GM18520 (cell line): ENCODE measurements at regions not wholly inside any gene's neighbourhood (a gene's known extent, or its start where the extent isn't known, plus 50 kb on each side); places are given as distances from the start of the nearest gene placed in this dataset.
"Not testable (repeated sequence)": the region's sequence is repeated elsewhere in the genome, so short reads cannot be mapped to it uniquely, and the experiment has no call there.

Experiments used
- ATAC-seq: cut with Tn5 transposase; IDR thresholded peaks from one replicate; pipeline ENCODE4 v1.9.1; 2021; ENCODE audit not compliant: unreplicated experiment

DNA sequence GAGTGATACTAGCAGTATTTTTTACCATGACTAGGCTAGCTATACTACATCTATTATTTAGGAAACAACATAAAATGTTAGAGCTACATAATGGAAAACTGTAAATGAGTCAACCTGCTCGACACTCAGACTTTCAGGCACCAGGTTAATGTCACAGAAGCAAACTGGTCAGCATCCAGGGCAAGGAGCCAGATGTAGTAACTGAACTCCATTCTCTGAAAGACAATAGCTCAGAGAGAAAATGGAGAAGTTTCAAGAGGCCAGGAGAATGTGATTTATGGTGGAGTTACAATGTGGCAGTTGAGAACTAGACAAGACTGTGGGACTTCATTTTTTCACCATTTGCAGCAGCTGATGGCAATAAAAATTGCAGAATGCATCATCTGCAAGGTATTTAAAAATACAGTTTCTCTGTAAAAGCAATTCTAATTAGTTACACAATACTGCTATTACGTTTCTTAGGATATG is 342.7 kb upstream of the PABPC4L start:
- ATAC-seq: no peak

DNA sequence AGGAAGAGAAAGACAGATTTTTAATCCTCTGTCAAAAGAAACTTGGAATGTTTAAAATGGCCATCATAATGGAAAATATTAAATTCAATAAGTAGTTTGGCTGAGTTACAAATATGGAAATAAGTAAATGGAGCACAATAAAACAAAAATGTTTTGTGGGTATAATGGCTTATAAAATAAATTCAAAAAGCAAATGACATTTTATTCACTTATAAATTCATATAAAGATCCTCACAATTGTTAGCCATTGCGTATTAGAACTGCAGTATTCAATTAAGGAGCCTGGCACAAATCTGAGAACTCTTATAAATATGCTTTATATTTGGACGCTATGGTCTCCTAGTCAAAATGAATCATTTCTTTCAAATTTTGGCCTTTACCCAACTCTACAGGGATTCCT is 339.0 kb upstream of the PABPC4L start:
- ATAC-seq: no peak

DNA sequence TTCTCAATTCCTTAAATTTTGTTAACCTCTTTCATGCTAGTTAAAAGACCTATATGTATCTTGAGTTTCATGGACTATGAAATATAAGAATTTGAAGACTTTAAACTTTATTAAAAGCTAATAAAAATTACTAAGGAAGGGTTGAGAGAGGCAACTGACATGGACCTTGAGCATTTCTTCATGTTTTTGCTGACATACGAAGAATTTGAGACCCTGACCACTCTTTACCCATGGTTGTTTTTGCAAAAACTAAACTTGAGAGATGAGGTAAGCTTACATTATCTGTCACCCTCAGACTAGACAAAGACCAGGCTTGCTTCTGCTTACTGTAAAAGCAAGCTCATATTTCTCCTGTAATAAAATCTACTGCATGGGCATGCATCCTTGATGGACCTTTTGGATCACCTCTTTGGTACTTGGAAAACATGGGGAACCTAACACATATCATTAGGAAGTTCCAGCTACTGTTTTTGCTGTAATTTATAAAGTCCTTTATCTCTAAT is 338.2 kb upstream of the PABPC4L start:
- no peak for ATAC-seq

DNA sequence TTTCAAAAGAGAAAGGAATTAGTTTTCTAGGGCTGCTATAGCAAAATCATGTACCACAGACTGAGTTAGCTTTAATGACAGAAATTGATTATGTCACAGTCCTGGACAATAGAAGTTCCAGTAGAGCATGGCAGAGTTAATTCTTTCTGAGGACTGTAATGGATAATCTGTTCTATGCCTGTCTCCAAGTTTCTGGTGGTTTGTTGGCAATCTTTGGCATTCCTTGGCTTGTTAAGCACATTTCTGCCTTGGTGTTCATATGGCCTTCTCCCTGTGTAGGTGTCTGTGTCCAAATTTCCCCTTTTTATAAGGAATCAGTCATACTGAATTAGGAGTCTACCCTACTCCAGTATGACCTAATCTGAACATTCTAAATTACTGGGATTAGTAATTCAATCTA is 336.1 kb upstream of the PABPC4L start:
- no peak for ATAC-seq

DNA sequence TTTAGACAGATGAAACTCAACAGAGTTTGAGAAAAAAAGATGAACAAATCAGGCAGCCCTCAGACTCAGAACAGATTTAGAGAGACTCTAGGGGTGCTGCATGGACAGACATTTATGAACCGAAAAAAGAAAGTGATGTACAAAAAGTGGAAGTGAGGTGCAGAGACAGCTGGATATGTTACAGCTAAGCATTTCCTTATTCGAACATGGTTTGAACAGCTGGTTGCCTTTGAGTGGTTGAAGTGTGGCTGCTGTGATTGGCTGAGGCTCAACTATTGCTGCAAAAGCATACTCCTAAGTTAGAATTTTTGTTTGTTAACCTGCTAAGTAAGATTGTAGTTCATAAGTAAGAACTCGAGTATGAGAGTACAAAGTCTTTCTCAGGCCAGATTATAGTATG is 331.5 kb upstream of the PABPC4L start:
- ATAC-seq: no peak

DNA sequence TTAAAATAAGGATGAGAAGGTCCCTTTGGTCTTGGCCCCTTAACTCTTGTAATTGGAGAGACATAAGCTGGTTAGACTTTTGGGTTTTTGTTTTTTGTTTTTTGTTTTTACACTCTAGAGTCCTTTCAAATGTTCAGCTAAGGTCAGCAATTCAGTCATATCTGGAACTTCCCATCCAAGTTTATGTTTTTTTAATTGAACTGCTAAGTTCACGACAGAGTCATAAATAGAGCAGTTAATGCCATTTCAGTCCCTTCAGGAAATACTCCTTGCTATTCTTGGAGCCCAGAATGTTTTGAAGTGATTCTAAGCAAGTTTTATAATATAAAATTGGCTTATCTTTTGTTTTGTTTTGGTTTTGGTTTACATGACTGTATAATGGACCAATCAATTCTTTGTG is 329.4 kb upstream of the PABPC4L start:
- no peak for ATAC-seq

DNA sequence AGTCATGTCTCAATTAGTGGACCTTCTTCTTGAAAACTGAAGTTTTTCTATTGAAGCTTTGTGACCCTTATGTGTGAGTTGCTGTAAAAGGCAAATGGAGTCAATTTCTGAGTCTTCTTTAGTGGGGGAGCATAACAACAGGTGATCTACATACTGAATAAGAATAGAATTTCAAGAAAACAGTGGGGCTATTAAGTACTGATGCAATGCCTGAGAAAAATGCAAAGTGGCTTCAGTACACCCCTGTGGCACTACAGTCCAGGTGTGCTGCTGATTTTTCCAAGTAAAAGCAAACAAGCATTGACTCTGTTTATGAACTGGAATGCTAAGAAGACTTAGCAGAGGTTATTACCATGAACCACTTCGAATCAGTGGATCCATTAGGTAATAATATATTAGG is 328.0 kb upstream of the PABPC4L start:
- ATAC-seq: no peak

DNA sequence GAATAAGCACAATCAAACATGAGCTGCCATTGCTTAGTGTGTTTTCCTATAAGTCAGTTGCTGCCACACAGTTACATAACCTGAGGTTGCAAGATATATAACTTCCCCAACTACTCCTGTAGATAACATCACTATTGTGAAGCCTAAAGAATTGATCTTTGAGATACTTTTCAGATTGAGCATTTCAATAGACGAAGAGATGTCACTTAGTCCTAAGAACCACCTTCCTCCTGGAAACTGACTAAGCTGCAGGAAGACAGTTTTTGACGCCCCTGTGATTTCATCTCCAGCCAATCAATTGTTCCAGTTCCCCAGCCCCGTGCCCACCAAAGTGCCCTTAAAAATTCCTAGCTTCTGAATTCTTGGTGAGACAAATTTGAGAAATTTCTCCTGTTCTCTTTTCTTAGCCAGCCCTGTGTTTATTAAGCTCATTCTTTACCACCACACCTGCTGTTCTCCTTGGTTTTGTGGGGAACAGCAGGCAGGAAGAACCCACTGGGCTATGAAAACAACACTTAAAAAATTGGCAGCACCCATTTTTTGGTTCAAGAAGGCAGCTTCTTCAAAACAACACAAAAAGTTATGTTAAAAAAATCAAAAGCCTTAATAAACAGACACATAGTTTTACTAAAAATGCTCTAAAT is 317.1 kb upstream of the PABPC4L start:
- ATAC-seq: no peak

DNA sequence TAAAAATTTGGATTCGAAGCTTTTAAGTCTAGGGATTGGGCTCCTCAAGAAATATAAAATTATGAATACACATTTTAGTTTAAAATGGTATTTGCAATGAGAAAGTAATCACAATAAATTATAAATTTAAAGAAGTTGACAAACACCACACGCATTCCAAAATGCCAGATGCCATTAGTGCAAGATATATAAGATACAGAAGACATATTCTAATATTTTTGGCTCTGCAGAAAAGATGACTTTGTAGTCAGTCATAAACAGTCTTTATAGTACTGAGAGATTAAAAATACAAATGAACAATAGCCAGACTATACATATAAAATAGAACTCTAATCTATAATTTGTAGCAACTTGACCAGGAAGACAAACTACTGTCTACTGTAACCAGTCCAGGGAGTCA is 309.0 kb upstream of the PABPC4L start:
- ATAC-seq: no peak

DNA sequence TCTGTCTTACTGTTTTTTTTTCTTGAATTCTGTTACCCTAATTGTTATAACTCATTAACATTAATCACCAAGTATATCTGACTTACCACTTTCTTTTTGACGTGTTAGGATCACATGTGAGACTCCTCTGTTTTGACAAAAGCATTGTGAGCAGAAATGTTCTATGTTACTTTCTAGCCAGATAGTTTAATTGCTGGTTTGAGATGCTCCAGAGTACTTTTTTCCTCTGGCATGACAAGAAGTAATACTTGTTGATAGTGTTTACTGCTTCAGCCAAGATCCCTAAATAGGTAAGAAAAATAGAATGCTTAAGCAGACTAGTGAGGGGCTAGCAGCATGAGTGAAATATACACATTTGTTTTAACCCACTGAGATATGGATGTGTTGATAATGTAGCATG is 303.9 kb upstream of the PABPC4L start:
- ATAC-seq: no peak

DNA sequence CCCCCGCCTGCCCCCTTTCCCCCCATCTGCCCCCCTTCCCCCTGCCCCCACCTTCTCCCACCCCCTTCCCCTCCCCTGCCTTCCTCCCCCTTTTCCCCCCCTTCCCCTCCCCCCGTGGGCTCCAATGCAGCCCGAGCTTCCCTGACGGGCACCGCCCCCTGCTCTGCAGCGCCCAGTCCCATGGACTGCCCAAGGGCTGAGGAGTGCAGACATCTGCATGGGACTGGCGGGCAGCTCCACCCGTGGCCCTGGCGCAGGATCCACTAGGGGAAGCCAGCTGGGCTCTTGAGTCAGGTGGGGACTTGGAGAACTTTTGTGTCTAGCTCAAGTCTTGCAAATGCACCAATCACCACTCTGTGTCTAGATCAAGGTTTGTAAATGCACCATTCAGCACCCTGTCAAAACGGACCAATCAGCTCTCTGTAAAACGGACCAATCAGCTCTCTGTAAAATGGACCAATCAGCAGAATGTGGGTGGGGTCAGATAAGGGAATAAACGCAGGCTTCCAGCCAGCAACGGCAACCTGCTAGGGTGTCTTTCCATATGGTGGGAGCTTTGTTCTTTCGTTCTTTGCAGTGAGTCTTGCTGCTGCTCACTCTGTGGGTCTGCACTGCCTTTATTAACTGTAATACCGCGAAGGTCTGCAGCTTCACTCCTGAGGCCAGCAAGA is 300.5 kb upstream of the PABPC4L start:
- ATAC-seq: no peak

DNA sequence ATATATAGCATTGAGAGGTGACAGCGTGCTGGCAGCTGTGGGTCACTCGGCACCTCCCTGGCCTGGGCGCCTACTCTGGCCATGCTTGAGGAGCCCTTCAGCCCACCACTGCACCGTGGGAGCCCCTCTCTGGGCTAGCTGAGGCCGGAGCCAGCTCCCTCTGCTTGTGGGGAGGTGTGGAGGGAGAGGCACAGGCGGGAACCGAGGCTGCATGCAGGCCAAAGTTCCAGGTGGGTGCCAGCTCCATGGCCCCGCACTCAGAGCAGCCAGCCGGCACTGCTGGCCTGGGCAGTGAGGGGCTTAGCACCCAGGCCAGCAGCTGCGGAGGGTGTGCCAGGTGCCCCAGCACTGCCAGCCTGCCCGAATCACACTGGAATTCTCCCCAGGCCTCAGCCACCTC is 299.9 kb upstream of the PABPC4L start:
- ATAC-seq: not testable (repeated sequence)

DNA sequence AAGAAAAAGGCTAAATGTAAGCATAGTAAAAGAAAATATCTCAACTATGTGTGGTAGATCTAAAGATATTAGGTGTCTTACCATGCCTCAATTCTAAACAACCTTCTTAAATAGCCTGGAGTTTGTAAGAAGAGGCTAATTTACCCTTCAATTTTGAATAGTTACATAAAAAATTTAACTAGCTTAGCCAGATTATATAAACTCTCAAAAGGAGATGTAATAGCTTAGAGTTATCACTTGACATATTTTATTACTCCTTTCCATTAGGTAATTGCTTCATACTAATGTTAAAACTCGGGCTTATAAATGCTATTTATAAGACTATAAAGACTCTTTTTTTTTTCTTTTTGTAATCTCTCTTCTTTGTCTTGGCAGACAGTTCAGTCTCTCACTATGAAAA is 297.5 kb upstream of the PABPC4L start:
- no peak for ATAC-seq

DNA sequence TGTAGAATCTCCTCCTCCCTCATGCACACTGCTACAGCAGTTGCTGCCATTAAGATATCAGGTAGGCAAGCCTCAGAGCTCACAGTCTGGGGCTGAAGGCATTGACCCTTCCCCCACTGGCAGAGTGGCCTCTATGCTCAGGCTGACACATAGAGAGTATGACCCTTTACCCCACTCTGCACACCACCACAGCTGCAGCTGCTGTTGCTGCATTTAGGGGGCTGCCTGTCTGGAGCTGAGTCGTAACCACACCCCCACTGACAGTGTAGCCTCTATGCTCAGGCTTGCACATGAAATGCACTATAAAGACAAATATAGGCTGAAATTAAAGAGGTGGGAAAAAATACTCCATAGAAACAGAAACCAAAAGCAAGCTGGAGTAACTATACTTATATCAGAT is 289.3 kb upstream of the PABPC4L start:
- no peak for ATAC-seq

DNA sequence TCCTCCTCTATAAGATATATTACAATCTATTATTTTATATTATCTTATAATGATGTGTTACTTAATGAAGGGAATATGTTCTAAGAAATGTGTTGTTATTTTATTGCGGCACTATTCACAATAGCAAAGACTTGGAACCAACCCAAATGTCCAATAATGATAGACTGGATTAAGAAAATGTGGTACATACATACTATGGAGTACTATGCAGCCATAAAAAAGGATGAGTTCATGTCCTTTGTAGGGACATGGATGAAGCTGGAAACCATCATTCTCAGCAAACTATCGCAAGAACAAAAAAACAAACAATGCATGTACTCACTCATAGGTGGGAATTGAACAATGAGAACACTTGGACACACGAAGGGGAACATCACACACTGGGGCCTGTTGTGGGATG is 281.9 kb upstream of the PABPC4L start:
- not testable (repeated sequence) for ATAC-seq

DNA sequence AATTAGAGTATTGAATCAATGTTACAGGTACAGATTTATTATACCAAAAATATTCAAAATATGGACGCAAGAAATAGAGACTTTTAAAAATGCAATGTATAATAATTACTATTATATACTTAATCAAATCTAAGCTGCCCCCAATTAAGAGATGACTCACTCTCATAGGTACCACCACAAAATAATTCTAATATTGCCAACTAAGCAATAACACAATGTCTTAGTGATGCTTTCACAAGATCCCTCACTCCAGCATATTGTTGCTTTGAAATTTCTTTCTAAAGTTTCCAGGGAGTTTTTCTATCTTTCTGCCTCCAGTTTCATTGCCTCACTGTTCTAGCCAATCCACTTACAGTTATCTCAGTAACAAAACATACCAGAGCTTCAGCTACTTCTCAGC is 270.0 kb upstream of the PABPC4L start:
- ATAC-seq: no peak

DNA sequence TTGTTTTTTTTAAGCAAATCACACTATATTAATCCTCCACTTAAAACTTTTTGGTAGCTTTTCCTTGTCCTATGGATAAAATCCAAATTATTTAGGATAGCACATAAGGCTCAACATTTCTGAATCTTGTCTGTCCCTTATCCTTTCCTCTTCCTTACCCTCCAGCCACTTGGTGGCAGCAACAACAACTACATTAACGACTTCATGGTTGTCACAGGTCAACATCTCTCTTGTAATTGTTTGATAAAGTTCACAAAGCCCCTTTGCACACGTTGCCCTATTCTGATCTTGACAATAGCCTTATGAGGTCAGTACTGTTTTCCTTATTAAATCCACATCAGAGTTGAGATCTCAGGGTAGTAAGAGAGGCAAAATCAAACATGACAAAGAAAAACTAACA is 269.0 kb upstream of the PABPC4L start:
- no peak for ATAC-seq

DNA sequence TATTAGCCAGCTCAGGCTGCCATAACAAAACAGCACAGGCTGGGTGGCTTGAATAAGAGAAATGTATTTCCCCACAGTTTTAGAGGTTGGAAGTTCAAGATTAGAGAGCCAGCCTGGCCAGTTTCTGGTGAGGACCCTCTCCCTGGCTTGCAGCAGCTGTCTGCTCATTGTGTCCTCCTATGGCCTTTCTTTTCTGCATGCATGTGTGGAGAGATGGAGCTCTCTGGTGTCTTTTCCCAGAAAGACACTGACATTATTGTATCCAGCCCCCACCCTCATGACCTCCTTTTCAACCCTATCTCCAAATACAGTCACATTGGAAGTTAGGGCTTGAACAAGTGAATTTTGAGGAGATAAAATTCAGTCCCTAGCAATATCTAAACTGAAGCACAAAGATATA is 263.8 kb upstream of the PABPC4L start:
- no peak for ATAC-seq

DNA sequence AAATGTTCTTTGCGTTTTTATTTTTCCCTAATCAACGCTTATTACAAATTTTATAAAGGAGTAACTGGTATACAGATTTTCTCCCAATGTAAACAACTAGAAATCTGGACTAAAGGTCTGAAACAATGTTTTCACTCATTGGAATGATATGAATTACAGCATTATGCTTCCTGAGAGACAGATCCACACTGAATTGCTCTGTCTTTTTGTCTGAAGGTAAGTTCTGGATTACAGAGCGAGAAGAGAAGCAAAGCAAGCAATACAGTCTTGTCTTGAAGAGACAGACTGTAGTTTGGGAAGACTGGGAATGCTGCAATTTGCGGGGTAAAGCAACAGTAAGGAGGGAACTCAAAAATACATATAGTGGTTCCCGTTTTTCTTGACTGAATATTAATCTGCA is 262.2 kb upstream of the PABPC4L start:
- ATAC-seq: no peak

DNA sequence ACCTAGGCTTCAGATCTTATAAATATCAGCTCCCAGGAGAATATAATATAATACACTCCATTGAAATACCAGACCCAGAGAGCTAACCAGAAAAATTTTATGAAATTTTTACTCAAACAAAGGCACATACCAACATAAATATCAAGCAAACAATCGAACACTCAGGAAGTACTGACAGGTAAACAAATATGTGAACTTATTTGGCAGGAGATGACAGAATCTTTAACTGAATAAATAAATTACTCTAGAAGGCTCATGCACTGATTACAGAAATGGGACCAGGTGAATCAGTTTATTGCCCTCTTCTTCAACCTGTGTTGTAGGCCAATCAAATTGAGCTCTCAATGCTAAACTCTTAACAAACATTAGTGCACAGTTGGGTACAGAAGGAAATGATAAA is 225.2 kb upstream of the PABPC4L start:
- ATAC-seq: no peak

DNA sequence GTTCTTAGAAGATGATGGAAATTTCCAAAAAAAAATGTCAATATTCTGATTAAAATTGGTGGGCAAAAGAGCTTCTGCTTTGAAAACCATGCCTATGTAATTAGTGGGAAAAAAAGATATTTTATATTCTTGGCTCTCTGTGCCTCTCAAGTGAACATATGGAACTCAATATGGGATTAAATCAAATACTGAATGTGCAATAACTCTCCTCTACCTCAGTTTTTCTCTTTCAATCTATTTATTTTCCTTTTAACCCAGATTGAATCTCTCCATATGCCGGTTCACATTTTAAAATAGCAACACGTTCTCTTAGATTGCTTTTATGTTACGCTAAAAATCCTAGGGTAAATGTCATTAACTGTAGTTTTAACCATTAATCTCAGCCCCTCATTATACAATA is 224.2 kb upstream of the PABPC4L start:
- ATAC-seq: no peak

DNA sequence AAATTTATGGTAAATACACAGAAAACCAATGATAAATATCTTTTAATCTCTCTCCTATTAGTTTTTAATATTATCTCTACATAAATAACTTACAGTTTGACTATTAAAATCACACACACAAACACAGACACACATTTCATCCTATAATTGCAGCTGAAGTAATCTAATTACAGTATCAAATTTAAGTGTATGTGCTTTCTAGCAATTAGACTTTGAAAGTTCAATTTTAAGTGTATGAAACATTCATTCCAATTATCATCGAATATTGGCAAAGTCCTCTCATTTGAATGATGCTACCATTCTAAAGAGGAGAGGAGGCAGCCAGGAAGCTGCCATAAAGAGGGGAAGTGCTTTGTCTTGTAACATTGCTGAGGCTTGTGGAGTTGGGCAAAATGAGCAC is 221.2 kb upstream of the PABPC4L start:
- ATAC-seq: no peak

DNA sequence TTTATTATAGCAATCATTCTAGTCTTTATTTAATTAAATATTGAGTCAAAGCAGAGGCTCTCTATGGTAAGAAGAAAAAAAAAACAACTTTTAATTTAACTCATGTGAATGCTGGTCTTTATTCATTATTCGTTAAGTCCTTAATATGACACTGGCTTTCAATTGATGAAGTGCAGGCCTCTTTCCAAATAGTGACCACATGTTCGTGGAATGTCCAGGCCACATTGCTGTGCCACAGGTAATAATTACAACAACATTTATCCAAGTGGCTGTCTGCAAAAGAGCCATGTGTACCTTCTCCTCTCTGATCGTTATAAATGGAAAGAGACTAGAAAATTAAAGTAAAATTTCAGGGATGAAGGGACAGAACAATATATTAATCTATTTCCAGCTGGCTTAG is 220.1 kb upstream of the PABPC4L start:
- ATAC-seq: no peak
